ENCODE measurements at regions not wholly inside any gene's neighbourhood (a gene's known extent, or its start where the extent isn't known, plus 50 kb on each side); places are given as distances from the start of the nearest gene placed in this dataset.

DNA sequence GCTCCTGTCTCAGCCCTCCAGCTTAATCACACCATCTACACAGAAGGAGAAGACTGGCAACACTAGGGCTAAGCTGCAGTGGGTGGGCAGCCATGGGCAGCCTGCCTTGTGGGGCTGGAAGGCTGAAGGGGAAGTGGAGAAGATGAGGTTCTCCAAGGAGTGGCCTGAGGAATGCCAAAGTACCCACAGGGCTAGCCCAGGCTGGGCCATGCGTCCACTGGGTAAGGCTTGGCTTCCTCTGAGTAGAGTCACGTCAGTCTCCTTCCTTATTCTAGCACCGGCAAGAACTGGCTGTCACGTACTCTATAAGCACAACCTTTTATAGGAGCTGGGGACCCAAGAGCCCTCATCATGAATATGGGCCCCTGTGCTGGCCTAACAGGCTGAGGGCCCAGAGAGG is 110.6 kb upstream of the SIRPA start:
- no peak for DNase-seq

DNA sequence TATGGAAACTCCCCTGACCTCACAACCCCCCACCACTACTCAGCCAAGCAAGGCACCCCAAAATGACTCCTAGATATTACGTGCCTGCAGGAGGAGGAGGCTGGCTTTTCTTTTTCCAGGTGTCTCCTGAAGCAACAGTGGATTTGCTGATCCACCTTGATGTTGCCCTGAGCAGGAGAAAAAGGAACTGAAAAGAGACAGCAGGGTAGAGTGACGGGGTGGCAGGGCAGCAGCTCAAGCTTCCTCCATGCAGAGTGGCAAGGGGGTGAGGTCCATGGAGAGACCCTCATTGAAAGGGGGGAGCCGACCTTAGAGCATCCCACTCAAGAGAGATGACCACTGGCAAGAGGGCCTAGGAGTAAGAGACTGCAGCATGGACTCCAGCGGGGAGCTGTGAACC is 112.0 kb upstream of the SIRPA start:
- DNase-seq: no peak

DNA sequence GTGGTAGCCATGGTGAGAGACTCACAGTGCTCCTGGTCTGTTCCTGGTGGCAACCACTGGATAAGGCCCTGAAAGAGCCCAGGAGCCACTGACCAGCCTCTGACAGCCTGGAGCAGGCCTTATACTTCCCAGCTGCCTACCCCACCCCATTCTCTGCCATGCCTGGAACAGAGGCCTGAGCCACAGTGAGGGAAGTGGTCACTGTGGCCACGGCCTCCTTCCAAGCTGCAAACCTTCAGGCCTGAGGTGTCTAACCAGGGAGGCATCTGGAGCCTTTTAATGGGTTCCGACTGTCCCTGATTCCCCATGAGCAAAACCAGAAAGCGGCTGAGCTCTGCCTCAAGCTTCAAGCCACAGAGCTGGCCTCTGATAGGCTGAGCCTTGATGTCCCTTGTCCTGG is 113.0 kb upstream of the SIRPA start:
- no peak for DNase-seq

DNA sequence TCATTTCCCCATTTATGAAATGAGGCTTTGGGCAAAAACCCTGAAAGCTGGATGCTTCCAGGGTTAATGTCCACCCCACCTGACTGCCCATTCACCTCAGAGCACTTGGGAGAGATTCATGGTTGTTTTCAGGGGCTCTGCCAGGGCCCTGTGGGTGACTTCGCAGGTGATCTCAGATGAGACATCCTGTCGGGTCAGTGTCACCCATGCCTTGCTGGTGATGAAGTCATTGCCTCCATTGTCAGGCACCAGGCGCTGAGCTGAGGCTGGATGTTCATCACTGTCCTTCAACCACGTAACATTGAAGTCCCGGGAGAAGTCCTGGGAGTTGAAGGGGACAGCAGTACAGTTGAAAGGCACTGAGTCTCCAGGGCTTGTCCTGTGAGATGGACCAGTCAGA is 115.6 kb upstream of the SIRPA start:
- DNase-seq: no peak

DNA sequence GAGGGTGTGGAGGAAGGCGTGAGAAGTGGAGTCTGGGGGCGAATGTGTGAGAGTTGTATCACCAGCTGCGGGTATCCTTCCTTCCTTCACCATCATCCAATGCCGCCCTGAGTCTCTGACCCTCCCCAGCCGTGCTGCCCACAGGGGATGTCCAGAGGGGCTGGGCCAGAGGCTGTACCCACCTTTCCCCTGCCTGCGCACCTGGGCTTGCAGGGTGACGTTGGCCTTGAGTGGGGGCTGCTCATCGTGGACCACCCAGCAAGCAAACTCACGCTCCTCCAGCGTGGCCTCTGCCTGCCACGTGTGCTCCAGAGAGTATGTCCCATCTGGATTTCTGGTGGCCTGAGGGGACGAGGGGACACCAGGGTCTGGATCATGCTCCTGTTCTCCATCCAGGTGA is 116.9 kb upstream of the SIRPA start:
- no peak for DNase-seq

DNA sequence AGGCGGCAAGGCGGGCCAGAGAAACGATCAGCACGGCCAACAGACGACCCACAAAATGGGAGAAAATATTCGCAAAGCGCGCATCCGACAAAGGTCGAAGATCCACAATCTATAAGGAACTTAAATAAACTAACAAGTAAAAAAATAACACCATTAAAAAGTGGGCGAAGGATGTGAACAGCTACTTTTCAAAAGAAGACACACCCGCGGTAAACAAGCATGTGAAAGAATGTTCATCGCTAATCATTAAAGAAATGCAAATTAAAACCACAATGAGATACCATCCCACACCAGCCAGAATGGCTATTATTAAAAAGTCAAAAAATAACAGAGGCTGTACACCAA is 117.8 kb upstream of the SIRPA start:
- no peak for DNase-seq

DNA sequence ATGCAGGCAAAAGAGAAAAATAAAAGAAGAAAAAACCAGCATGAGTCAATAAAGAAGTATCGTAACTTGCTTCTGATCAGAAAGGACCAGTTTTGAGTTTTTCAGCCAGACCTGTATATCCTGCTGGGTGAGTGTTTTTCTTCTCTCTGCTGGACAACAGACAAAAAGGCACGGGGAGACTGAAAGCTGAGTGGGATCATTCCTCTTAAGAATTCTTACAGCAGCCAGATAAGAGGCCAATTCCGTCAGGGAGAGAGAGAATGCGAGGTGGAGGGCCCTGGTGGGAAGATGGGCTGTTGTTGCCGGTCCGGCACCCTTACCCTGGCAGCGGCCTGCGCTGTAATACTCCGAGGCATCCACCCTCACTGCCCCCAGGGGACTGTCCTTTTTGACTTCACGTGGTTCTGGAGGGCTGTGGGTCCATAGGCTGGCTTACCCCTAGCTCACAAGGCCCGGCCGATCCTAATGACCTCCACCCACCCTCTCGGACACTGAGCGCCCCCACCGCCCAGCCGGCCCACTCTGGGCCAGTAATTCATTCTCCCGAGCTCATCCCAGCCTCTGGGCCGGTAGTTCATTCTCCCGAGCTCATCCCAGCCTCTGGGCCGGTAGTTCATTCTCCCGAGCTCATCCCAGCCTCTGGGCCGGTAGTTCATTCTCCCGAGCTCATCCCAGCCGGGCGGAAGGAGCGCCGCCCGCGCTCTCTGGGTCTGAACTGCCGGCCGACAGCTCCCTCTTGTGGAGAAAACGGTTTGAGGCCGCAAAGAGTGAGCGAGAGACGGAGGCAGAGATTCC is 118.3 kb upstream of the SIRPA start:
- peak; percentile 85 for DNase-seq

DNA sequence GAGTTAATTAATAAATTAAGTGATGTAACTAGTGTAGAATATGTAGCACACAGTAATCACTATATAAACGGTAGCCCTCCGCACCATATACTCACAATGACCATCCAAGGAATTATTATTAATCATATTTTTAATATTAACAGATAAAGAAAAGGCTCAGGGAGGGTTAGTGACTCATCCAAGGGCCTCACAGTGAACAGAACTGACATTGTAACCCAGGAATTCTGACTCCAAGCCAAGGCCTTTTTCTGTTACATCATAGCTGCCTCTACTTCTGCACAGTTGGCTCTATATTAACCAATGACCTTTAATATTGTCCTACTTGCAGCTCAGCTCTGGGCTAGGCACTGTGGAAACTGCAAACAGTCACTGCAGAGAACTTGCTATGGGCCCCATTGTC is 117.5 kb upstream of the SIRPG start:
- DNase-seq: no peak

DNA sequence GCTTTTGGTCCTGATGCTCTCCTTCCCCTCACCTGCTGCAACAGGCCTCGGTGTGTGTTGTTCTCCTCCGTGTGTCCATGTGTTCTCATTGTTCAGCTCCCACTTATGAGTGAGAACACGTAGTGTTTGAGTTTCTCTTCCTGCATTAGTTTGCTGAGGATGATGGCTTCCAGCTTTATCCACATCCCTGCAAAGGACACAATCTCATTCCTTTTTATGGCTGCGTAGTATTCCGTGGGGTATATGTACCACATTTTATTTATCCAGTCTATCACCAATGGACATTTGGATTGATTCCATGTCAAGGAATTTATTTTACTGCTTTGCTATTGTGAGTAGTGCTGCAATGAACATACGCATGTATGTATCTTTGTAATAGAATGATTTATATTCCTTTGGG is 116.9 kb upstream of the SIRPG start:
- no peak for DNase-seq

DNA sequence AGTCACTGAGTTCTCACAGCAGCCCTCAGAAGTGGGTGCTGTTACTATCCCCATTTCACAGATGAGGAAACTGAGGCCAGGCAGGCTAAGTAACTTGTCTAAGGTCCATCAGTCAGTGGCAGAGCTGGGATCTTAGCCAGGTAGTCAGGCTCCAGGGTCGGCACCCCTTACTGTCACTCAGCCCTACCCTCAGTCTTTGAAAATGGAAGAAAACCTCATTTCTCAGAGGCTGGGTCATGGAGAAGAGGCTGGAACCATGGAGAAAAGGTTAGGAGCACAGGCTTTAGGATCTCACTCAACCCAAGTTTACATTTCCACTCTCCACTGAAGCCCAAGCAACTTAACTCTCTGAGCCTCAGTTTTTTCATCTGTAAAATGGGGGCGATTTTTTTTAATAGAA is 116.2 kb upstream of the SIRPG start:
- DNase-seq: no peak

DNA sequence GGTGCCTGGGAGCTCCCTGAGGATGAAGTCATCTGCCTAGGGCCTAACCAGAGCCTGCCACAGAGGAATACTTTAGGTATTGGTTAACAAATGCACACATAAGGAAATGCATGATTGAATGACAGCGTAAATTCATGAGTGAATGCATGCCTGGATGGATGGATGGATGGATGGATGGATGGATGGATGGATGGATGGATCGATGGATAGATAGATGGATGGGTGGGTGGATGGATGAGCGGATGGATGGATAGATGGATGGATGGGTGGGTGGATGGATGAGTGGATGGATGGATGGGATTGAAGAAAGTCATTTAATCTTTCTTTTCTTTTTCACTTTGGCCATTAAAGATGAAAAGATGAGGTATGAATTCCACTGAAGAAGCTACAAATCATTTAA is 111.9 kb upstream of the SIRPG start:
- DNase-seq: no peak

DNA sequence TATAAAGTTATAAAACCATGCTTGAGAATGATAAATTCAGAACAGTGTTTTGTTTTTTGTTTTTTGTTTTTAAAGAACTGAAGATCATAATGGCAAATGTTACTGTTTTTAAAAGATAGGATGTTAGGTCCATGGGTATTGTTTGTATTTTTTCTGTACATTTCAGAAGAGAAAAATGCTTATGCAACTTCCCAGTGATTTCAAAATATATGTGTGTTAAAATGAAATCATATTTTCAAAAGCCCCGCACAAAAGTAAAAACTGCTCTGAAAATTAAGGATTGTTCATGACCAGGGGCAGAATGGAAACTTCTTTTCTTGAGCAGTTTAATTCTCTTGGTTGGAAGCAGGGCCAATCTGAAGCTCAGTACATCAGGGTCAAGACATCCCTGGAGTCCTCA is 109.2 kb upstream of the SIRPG start:
- no peak for DNase-seq

DNA sequence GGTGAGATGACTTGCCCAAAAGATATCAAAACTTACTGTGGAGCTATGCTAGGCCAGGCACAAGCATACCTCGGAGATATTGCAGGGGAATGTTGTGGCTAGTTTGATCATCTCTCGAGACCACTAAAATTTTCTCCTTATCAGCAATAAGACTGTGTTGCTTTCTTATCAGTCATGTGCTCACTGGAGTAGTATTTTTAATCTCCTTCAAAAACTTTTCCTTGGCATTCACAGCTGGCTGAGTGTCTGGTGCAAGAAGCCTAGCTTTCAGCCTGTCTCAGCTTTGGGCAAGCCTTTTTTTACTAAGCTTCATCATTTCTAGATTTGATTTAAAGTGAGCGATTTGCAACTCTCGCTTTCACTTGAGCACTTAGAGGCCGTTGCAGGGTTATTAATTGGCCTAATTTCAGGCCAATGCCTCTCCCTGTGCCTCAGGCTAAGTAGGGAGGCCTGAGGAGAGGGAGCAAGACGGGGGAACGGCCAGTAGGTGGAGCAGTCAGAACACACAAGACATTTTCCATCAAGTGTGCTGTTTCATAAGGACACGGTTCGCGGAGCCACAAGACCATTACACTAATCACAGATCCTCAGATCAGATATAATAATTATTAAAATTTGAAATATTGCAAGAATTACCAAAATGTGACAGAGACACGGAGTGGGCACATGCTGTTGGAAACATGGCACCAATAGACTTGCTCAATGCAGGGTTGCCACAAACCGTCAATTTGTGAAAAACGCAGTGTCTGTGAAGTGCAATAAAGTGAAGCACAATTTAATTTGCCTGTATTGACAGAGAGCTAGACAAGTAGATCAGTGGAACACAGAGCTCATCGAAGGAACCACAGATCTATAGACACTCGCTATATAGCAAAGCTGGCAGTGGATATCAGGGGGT is 106.8 kb upstream of the SIRPG start:
- DNase-seq: peak; percentile 54

DNA sequence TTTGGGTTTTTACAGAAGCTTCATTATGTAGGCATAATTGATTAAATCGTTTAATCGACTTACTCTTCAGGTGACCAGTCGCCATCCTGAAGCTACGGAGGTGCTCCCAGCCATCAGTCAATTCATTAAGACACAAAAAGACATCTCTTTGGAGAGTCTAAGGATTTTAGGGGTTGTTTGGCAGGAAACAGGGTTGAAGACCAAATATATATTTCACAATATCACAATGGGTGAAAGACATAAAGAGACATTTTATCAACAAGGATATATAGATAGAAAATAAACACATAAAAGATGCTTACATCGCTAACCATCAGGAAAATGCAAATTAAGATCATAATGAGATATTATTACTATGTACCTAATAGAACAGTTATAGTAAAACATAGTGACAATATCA is 104.0 kb upstream of the SIRPG start:
- no peak for DNase-seq

DNA sequence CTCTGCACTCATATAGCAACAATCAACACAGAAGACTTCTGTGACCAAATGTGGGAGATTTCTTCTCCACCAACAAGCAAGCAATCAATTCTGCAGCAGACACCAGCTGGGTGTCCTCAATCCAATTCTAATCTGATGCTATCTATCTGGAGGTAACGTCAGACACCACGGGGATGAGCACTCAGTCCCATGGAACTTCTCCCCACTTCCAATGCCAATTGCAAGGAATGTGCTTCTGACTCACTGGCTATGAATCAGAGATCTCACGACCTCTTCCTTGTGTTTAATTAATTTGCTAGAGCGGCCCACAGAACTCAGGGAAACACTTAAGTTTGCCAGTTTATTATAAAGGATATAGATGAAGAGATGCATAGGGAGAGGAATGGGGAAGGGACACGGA is 103.5 kb upstream of the SIRPG start:
- no peak for DNase-seq

DNA sequence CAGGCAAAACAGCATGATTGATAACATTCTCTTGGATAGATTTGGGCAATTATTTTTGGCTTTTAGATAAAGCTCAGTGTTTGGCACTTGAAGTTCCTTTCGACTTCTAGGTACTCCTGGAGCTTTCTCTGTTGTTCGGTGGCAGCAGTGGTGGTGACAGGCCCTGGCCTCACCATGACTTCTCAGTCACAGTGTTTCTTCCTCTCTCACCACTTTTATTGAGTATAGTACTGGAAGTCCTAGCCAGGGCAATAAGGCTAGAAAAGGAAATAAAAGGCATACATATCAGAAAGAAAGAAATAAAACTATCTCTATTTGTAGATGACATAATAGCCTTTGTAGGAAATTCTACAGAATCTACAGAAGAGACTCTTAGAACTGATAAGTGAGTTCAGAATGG is 101.2 kb upstream of the SIRPG start:
- DNase-seq: no peak

DNA sequence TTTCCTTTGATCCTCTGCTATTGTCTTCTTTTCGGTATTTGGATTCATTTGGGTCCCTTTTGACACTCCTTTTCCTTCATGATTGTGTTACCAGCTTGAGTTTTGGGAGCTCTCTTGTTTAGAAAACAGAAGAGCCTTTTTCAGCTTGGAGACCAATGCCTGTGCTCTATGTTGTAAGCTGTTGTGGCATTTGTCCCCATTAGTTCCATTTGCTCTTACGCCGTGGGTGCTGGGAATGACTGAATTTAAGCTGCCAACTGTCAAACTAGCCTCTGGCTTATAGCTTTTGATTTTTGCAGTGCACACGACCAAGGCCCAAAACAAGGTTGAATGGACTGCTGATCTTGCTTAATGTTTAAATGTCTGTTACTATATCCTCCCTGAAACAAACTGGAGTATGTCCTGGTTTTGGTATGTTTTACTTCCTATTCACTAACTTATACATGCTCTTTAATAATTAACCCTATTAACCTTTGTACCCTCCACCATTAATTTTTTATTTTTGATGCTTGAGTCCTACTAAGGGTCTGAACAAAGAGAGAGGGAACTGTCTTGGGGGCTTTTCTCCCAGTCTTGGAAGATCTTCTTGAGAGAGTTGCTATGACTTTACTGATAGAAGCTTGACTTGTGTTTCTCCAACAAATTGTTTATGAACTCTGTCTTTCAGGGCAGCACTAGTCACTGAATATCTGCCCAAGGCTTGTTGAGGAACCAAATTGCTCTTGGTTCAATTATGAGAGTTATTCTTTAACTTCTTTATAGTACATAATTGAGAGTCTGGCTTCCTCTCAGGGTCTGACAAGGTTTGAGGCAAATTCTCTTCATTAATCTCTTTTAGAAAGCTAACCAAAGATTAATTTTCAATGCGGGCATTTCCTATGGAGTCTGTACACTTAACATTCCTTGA is 100.3 kb upstream of the SIRPG start:
- DNase-seq: no peak

DNA sequence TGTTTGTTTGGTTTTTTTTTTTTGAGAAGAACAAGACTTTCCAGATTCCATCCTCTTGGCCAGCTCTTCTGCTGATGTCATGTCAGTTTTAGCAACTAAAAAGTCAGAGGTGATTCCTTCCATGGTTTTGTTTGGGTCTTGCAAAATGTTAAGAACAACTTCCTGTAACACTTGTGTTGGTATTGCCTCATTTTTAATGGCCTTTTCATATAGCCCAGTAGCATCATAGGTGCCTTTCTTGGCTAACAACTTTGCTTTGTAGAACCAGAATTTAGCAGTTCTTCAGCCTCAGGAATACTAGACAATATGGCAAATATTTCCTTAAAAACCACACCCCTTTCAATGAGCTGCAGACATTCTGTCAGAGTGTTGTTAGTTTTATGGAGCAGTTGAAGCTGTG is 99.5 kb upstream of the SIRPG start:
- DNase-seq: no peak

DNA sequence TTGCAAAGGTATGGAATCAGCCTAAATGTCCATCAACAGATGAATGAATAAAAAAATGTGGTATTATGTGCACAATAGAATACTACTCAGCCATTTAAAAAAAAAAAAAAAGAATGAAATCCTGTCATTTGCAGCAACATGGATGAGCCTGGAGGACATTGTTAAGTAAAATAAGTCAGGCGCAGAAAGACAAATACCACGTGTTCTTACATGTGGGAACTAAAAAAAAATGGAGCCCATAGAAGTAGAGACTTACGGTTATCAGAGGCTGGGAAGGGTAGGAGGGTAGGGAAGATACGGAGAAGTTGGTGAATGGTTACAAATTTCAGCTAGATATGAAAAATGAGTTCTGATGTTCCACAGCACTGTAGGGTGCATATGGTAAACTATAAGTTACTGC is 97.2 kb upstream of the SIRPG start:
- no peak for DNase-seq

DNA sequence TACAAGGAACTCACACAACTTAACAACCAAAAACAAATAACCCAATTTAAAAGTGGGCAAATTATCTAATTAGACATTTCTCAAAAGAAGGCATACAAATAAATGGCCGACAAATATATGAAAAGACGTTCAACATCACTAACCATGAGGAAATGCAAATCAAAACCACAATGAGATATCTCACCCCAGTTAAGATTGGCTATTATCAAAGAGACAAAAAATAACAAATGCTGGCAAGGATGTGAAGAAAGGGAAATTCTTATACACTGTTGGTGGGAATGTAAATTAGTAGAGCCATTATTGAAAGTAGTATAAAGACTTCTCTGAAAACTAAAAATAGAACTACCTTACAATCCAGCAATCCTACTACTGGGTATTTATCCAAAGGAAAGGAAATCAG is 96.7 kb upstream of the SIRPG start:
- DNase-seq: no peak

DNA sequence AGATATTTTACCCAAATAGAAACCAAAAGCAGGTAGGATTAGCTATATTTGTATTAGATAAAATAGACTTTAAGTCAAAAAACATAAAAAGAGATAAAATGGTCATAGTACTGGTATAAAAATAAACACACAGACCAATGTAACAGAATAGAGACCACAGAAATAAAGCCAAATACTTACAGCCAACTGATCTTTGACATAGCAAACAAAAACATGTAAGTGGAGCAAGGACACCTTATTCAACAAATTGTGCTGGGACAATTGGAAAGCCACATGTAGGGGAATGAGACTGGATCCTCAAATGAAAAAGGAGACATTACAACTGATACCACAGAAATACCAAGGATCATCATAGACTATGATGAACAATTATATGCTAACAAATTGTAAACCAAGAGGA is 94.5 kb upstream of the SIRPG start:
- DNase-seq: no peak

DNA sequence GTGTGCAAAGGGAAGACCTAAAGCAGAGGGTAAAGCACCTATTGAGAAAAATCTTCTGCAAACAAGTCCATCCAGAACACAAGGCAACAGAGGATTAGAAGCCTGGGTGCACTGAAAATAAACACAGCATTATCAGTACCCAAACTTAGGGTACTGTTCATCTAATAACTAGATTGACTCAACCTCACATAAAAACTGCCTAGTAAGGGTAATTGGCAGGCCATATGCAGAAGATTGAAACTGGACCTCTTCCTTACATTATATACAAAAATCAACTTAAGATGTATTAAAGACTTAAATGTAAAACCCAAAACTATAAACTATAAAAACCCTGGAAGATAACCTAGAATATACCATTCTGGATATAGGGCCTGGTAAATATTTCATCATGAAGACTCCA is 91.2 kb upstream of the SIRPG start:
- no peak for DNase-seq

DNA sequence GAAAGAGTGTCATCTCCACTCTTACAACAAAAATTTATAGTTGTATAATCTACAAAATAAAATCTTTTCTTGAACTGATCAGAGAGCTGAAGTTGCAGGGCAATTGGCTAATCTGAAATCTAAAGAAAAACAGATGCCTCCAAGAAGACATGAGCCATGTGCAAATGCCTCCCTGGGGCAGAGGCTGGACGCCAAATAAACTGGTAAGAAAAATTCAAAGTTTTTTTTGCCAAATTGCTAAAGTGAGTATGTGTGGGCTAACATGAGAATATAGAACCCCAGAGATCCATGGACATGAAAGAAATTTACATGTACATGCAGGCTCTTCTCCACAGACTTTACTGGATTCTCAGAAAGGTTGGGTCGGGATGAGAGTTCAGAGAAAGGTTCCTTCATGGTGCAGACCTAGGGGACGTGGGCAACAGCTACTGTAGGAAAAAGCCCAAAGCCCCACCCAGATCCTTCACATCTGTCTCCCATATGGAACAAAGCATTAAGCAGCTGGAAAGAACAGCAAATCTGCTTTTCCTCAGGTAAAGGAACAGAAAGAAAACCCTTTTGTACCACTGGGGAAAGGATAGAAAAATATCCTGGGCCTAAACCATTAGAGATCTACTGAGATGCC is 90.5 kb upstream of the SIRPG start:
- DNase-seq: no peak

Data from CD4-positive, alpha-beta T cell treated with Interleukin-21 for 1 hour (primary cell).